K562 (cell line): ENCODE measurements at regions not wholly inside any gene's neighbourhood (a gene's known extent, or its start where the extent isn't known, plus 50 kb on each side); places are given as distances from the start of the nearest gene placed in this dataset.

Experiments used
- CCAR2 ChIP-seq: fragments of 200-400 bp; formaldehyde crosslinking; IDR thresholded peaks from 2 replicates; pipeline ENCODE4 v1.6.1; 2017; ENCODE audit warnings: mild to moderate bottlenecking, low read depth, low read length
- CTCF ChIP-seq, 3 experiments: IDR thresholded peaks in 2 of 3; conservative IDR thresholded peaks in 1 of 3; 2 replicates each; pipeline ENCODE4 v1.5.1; 2011 to 2012; ENCODE audit warnings: low read length in 3 of 3, mild to moderate bottlenecking in 3 of 3, control low read depth in 2 of 3, improper control_type of control experiment in 1 of 3, inconsistent platforms in 1 of 3, low read depth in 1 of 3, mixed read lengths in 1 of 3, moderate library complexity in 1 of 3; ENCODE audit not compliant: insufficient read depth in 2 of 3
- REST ChIP-seq, 2 experiments: fragments of 450-650 bp; formaldehyde crosslinking in 1 of 2; IDR thresholded peaks; 2 replicates each; pipeline versions ENCODE4 v1.4.0 to v1.6.1; 2014 to 2020; ENCODE audit warnings: mild to moderate bottlenecking in 2 of 2, borderline replicate concordance in 1 of 2, low read depth in 1 of 2
- ZBTB49 ChIP-seq: sonication (generic); formaldehyde crosslinking; IDR thresholded peaks from 2 replicates; pipeline ENCODE4 v1.8.0; 2022; ENCODE audit warnings: missing genetic modification reagents, mild to moderate bottlenecking, borderline replicate concordance
- ZNF316 ChIP-seq: fragments of 450-650 bp; IDR thresholded peaks from 2 replicates; pipeline ENCODE4 v1.6.1; 2016

GRCh38 chr15:62582580-62582979 lies 417.5 kb upstream of the C2CD4B start:
- no peak for TF ChIP-seq CTCF (IDR thresholded peaks at IDR 0.05 in 2 of 3, conservative IDR thresholded peaks at IDR 0.05 in 1 of 3; ENCODE audit: insufficient read depth in 2 of 3, low read depth in 1 of 3, low read length in 3 of 3)
- TF ChIP-seq ZNF316: no peak
- TF ChIP-seq CCAR2: no peak
- no peak for TF ChIP-seq REST (IDR thresholded peaks at IDR 0.05; ENCODE audit: borderline replicate concordance)
- no peak for TF ChIP-seq REST (CRISPR knock-in tag; IDR thresholded peaks at IDR 0.05; ENCODE audit: low read depth)
- no peak for TF ChIP-seq ZBTB49 (CRISPR knock-in tag)
